NCI-H2081 (cell line): ENCODE measurements at regions not wholly inside any gene's neighbourhood (a gene's known extent, or its start where the extent isn't known, plus 50 kb on each side); places are given as distances from the start of the nearest gene placed in this dataset.
"Not testable (repeated sequence)": the region's sequence is repeated elsewhere in the genome, so short reads cannot be mapped to it uniquely, and the experiment has no call there.

Experiments
- DNase-seq, 2 experiments: peaks; one replicate each; lab custom pipeline; 2025; lab: John Stamatoyannopoulos, UW

- DNase-seq = no peak
These were observed 157.6 kb upstream of the TMTC2 start for GRCh38 chr12:82529101-82529500.

DNA sequence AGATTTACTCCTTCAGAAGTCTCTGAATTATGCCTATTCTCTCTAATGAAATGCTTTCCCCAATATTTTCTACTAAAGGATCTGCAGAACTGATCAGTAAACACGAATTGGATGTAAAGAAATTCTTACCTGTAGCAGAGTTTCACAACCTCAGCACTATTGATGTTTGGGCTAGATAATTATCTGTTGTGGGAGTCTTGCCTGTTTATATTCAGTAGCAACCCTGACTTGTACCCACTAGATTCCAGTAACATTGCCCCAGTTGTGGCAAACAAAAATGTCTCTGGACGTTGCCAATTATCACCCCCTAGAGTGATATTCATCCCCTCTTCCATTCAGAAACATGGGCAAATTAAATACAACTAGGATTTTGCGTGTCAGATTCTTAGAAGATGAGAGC, 156.8 kb upstream of the TMTC2 start:
- no peak for DNase-seq

- no peak for DNase-seq
These were observed 156.3 kb upstream of the TMTC2 start for GRCh38 chr12:82530394-82530793.

DNA sequence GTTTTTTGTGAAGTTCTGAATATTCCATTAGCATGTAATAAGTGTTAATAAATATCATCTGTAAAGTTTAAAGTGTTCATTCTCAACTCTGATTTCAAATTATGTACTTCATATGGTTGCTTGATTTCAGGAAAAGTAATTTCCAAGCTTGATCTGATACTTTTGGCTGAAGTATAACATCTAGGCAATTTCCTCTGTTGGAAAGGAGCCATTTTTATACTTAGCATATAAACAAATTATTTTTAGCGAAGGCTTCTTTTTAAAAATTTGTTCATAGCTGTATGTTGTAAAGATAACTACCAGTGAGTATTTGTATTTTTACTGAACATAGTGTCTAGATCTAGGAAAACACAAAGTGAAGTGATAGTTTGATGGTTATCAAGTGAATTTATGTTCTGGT, 153.4 kb upstream of the TMTC2 start:
- no peak for DNase-seq

DNA sequence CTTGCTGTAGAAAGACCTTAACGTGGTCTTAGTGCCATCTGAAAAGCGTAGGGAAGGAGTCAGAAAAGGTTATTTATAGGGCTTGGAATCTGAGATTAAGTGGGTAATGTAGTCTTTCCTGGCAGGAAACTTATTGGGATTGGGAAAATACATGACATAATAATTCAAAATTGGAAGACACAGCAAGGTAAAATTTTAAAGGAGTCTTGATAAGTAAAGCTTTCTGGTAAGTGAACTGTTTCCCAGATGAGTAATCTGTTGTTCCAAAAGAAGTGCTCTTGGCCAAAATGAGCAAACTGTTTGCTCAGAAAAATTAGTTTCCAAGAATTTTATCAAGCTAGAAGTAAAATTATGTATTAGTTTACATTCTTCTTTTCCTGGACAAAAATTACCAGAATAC, 149.3 kb upstream of the TMTC2 start:
- DNase-seq = no peak

GRCh38 chr12:82554529-82554928, 132.2 kb upstream of the TMTC2 start:
- DNase-seq = no peak

DNA sequence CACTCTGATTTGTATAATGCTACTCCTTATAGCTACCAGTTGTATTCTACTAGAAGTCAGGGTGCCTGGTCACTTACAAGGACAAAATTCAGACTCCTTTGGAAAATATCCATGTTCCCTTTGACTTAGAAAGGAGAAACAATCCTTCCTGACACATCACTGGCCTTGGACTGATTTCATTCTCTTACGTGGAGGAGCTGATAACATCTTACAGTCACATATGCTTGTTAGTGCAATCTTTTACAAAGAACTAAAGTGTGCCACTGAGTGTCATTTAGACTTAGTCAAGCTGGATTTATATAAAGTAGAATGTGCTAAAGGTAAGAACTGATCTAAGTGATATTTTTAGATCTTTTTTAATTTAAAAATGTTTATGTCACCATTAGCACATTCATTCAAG, 131.0 kb upstream of the TMTC2 start:
- no peak for DNase-seq

GRCh38 chr12:82565966-82566365, 120.7 kb upstream of the TMTC2 start:
- DNase-seq = no peak

DNA sequence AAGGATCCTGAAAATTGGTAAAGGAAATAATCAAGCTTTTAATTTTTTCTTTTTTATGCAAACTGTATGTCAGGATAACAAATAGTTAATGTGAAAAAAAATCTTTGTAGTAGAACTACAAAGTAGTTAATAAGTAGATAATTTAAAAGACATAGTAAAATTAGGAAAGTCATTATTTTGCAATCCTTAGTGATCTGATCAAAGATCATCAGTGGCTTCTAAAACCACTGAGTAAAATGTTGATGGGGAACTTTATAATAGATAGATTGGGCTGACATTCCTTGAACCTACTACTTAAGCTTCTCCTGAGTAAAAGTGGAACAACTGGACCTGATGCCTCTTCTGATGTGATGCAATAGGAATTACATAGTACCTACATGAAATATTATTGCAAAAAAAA, 119.0 kb upstream of the TMTC2 start:
- no peak for DNase-seq

DNA sequence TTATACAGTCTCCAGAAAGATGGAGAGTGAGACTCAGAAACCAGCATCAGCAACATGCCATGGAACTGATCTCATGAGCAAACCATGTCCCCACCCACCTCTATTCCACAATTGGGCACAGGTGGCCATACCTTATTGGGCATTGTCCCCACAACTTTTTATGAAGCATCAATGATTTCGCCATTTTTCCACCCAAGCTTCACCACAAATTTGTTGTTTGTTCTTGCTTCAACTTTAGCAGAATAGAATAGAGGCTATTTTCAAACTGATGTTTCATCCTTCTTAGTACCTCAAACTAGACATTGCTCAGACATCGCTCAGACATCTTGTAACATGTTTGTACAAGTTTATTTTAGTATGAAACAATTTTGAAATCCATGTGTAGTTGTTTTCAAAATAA, 112.5 kb upstream of the TMTC2 start:
- DNase-seq = no peak

GRCh38 chr12:82578725-82579124, 108.0 kb upstream of the TMTC2 start:
- no peak for DNase-seq

DNA sequence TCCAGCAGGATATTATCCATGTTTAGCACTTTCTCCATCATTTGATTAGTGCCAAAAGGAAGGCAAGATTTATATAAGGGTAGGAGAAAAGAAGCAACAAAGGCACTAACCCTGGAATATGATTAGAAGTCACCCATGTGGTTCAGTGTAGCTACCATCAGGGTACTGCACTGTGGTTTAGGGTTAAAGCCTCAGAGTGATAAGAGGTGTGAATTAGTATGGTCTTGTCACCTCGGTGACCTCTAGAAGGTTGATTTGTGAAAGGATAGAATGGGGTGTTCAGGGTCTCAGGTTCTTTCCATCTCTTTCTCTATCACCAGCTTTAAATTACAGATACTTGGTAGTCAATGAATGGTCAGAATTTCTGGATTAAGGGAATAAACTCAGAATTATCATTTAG, 103.0 kb upstream of the TMTC2 start:
- DNase-seq = no peak

GRCh38 chr12:82593143-82593542, 93.6 kb upstream of the TMTC2 start:
- DNase-seq = no peak

- DNase-seq = no peak
These were observed 92.8 kb upstream of the TMTC2 start for GRCh38 chr12:82593901-82594396.

- no peak for DNase-seq
These were observed 90.8 kb upstream of the TMTC2 start for GRCh38 chr12:82595941-82596340.

GRCh38 chr12:82596483-82596882, 90.2 kb upstream of the TMTC2 start:
- peak; percentile 58 to 90 for DNase-seq

- DNase-seq = no peak
These were observed 86.3 kb upstream of the TMTC2 start for GRCh38 chr12:82600379-82600778.

DNA sequence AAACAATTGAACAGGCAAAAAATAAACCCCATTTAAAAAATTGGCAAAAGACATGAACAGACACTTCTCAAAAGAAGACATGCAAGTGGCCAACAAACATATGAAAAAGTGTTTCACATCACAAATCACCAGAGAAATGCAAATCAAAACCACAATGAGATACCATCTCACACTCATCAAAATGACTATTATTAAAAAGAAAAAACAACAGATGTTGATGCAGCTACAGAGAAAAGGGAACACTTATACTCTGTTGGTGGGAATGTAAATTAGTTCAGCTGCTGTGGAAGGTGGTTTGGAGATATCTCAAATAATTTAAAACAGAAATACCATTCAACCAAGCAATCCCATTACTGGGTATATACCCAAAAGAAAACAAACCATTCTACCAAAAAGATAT, 83.1 kb upstream of the TMTC2 start:
- DNase-seq = not testable (repeated sequence)

DNA sequence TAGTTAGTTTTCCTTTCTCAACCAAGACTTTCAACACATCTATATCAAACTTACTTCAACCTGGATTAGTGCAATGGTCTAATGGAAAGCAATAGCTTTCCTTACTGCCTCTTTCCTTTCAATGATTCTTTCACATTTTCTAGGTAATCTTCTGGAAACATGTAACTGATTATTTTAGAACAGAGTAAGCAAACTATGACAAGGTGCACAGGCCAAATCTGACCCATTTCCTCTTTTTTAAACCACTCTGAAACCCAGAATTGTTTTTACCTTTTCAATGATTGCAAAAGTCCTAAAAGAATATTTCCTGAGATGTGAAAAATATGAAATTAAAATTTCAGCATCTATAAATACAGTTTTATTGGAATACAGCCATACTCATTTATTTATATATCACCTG, 81.6 kb upstream of the TMTC2 start:
- DNase-seq = no peak

GRCh38 chr12:82608706-82609105, 78.0 kb upstream of the TMTC2 start:
- no peak for DNase-seq

- DNase-seq = no peak
These were observed 77.3 kb upstream of the TMTC2 start for GRCh38 chr12:82609234-82609914.

DNA sequence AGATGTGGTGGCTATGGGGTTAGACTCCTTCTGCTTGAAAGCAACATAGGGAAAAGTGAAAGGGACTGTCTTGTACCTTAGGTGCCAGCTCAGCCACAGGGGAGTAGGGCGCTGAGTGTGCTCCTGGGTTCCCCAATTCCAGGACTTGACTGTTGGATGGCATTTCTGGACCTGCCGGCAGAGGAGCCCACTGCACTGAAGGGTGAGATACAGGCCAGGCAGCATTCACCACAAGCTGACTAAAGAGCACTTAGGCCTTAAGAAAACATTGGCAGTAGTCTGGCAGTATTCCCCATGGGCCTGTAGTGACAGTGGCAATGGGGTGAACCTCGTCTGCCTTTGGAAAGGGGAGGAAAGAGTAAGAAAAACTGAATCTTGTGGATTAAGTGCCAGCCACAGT, 67.1 kb upstream of the TMTC2 start:
- DNase-seq = no peak

DNA sequence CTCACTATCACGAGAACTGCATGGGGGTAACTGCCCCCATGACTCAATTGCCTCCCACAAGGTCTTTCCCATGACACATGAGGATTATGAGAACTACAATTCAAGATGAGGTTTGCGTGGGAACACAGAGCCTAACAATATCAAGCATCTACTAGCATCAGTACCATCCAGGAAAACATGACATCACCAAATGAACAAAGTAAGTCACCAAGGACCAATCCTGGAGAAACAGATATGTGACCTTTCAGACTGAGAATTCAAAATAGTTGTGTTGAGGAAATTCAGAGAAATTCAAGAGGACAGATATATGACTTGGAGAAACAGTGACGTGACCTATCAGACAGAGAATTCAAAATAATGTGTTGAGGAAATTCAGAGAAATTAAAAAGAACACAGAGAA, 65.8 kb upstream of the TMTC2 start:
- no peak for DNase-seq

DNA sequence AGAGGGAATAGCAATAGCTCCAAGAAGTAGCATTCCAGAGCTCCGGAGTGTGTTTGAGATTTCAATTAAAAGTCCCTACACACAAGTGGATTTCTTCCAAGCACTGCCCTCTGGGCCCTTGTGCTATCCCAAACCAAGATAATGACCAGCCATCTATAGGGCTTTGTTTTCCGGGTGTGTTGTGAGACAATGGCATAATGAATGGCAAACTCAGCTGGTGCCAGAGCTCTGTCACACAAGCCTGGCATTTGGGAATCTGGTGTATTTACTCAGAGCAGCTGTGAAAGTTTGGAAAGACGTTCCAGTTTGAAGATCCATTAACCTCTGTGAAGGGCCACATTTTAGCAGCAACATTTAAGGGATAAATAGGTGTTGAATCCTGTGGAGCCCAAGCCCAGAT, 61.2 kb upstream of the TMTC2 start:
- DNase-seq = peak; percentile 25 to 63
